ENCODE measurements at regions not wholly inside any gene's neighbourhood (a gene's known extent, or its start where the extent isn't known, plus 50 kb on each side); places are given as distances from the start of the nearest gene placed in this dataset.

DNA sequence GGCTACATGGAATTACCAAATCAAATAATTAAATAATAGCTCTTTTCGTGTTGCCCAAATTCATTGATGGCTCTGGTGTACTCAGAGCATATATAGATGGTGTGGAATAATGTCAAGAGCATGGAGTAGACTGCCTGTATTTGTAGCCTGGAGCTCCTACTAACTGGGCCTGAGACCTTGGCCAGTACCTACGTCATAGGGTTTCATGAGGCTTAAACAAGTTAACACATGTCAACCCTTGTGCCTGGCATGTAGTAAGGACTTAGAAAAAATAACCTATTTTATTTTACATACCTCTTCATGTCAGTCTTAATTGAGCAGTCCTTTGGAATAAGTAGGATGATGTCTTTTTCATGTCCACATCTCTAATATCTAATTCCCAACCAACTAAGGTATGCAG lies 223.7 kb upstream of the DPH6 start:
- TF ChIP-seq POLR2A (IDR thresholded peaks at IDR 0.05) (no peak), POLR2AphosphoS5 (IDR thresholded peaks at IDR 0.05) (no peak)
- TF ChIP-seq, protein P1, sequence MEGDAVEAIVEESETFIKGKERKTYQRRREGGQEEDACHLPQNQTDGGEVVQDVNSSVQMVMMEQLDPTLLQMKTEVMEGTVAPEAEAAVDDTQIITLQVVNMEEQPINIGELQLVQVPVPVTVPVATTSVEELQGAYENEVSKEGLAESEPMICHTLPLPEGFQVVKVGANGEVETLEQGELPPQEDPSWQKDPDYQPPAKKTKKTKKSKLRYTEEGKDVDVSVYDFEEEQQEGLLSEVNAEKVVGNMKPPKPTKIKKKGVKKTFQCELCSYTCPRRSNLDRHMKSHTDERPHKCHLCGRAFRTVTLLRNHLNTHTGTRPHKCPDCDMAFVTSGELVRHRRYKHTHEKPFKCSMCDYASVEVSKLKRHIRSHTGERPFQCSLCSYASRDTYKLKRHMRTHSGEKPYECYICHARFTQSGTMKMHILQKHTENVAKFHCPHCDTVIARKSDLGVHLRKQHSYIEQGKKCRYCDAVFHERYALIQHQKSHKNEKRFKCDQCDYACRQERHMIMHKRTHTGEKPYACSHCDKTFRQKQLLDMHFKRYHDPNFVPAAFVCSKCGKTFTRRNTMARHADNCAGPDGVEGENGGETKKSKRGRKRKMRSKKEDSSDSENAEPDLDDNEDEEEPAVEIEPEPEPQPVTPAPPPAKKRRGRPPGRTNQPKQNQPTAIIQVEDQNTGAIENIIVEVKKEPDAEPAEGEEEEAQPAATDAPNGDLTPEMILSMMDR (IDR thresholded peaks at IDR 0.05), result no peak
